GM23338 (cell line): ENCODE measurements at regions not wholly inside any gene's neighbourhood (a gene's known extent, or its start where the extent isn't known, plus 50 kb on each side); places are given as distances from the start of the nearest gene placed in this dataset.

Experiments
- ATAC-seq: fragments of 200-7000 bp; cut with Tn5 transposase; 3 replicates; pipeline ENCODE4 v1.9.1; 2020
- DNase-seq: peaks from one replicate; pipeline ENCODE4 v3.0.0-alpha.2; 2015; ENCODE audit warnings: low spot score
- H2AFZ ChIP-seq: fragments of 200-600 bp; sonication (generic); 2 replicates; pipeline ENCODE4 v1.8.0; 2016; ENCODE audit warnings: antibody characterized with exemption, mild to moderate bottlenecking, moderate library complexity
- H3F3A ChIP-seq: fragments of 200-600 bp; sonication (generic); replicated peaks from 2 replicates; pipeline ENCODE4 v1.8.0; 2017; ENCODE audit warnings: antibody characterized with exemption, mixed run types, low read depth
- H3K27ac ChIP-seq: fragments of 200-600 bp; sonication (generic); 2 replicates; pipeline ENCODE4 v1.6.1; 2016; ENCODE audit warnings: low read depth
- H3K27me3 ChIP-seq: fragments of 200-600 bp; sonication (generic); 2 replicates; pipeline ENCODE4 v1.8.0; 2016; ENCODE audit warnings: mild to moderate bottlenecking, mixed run types, moderate library complexity; ENCODE audit not compliant: insufficient read depth
- H3K36me3 ChIP-seq: fragments of 200-600 bp; sonication (generic); 2 replicates; pipeline ENCODE4 v1.8.0; 2016; ENCODE audit warnings: mild to moderate bottlenecking; ENCODE audit not compliant: insufficient read depth
- H3K4me1 ChIP-seq: fragments of 200-600 bp; sonication (generic); 2 replicates; pipeline ENCODE4 v1.8.0; 2016; ENCODE audit warnings: mild to moderate bottlenecking, moderate library complexity; ENCODE audit not compliant: insufficient read depth
- H3K4me2 ChIP-seq: fragments of 200-600 bp; sonication (generic); 2 replicates; pipeline ENCODE4 v1.7.1; 2017; ENCODE audit warnings: mixed run types
- H3K4me3 ChIP-seq: fragments of 200-600 bp; sonication (generic); 2 replicates; pipeline ENCODE4 v1.6.1; 2016; ENCODE audit warnings: mixed run types
- H3K79me2 ChIP-seq: fragments of 200-600 bp; sonication (generic); replicated peaks from 2 replicates; pipeline ENCODE4 v1.8.0; 2017; ENCODE audit warnings: mild to moderate bottlenecking; ENCODE audit not compliant: insufficient read depth
- H3K9me2 ChIP-seq: fragments of 200-600 bp; sonication (generic); 2 replicates; pipeline ENCODE4 v1.8.0; 2017; ENCODE audit not compliant: insufficient read depth
- H4K20me1 ChIP-seq: fragments of 200-600 bp; sonication (generic); replicated peaks from 2 replicates; pipeline ENCODE4 v1.8.0; 2017; ENCODE audit warnings: mild to moderate bottlenecking; ENCODE audit not compliant: insufficient read depth
- H3K27ac Mint-ChIP-seq: 2 replicates; pipeline ENCODE4 v1.8.0; 2020; ENCODE audit warnings: inconsistent platforms, mild to moderate bottlenecking, moderate library complexity, mixed read lengths
- H3K27me3 Mint-ChIP-seq: 3 replicates; pipeline ENCODE4 v1.8.0; 2022; ENCODE audit warnings: low read depth, mild to moderate bottlenecking, moderate library complexity, mixed read lengths, inconsistent platforms; ENCODE audit not compliant: insufficient read depth, poor library complexity
- H3K36me3 Mint-ChIP-seq: 3 replicates; pipeline ENCODE4 v1.8.0; 2021; ENCODE audit warnings: low read depth, mild to moderate bottlenecking, inconsistent platforms, moderate library complexity, mixed read lengths
- H3K4me1 Mint-ChIP-seq: 3 replicates; pipeline ENCODE4 v1.8.0; 2020; ENCODE audit warnings: mild to moderate bottlenecking, inconsistent platforms, mixed read lengths
- H3K4me3 Mint-ChIP-seq: 3 replicates; pipeline ENCODE4 v1.8.0; 2021; ENCODE audit warnings: moderate library complexity, mild to moderate bottlenecking, inconsistent platforms, mixed read lengths
- H3K9me3 Mint-ChIP-seq: 3 replicates; pipeline ENCODE4 v1.8.0; 2020; ENCODE audit warnings: moderate library complexity, mild to moderate bottlenecking, inconsistent platforms, mixed read lengths
- EZH2phosphoT487 ChIP-seq: fragments of 200-600 bp; sonication (generic); IDR thresholded peaks from one replicate; pipeline ENCODE4 v1.8.1; 2018; ENCODE audit warnings: antibody characterized with exemption; ENCODE audit not compliant: unreplicated experiment
- JUNB ChIP-seq: IDR thresholded peaks from one replicate; pipeline ENCODE4 v1.6.1; 2016; ENCODE audit warnings: antibody characterized with exemption; ENCODE audit not compliant: unreplicated experiment
- NANOG ChIP-seq: IDR thresholded peaks from 2 replicates; pipeline ENCODE4 v1.6.1; 2016; ENCODE audit warnings: antibody characterized with exemption, borderline replicate concordance
- POLR2AphosphoS5 ChIP-seq: IDR thresholded peaks from 2 replicates; pipeline ENCODE4 v1.6.1; 2016; ENCODE audit warnings: antibody characterized with exemption, low read depth
- REST ChIP-seq: IDR thresholded peaks from one replicate; pipeline ENCODE4 v1.6.1; 2018; ENCODE audit warnings: antibody characterized with exemption; ENCODE audit not compliant: unreplicated experiment
- STAT1 ChIP-seq: IDR thresholded peaks from one replicate; pipeline ENCODE4 v1.6.1; 2016; ENCODE audit warnings: antibody characterized with exemption; ENCODE audit not compliant: unreplicated experiment
- ZNF114 ChIP-seq: fragments of 250-450 bp; sonication (Bioruptor Pico); IDR thresholded peaks from 2 replicates; pipeline ENCODE4 v1.5.0; 2020; ENCODE audit warnings: mild to moderate bottlenecking, moderate library complexity
- ZNF331 ChIP-seq: fragments of 250-450 bp; sonication (Bioruptor Pico); IDR thresholded peaks from 2 replicates; pipeline ENCODE4 v1.5.0; 2020; ENCODE audit warnings: low read depth, mild to moderate bottlenecking, moderate library complexity
- ZNF462 ChIP-seq: fragments of 250-450 bp; sonication (Bioruptor Pico); IDR thresholded peaks from 2 replicates; pipeline ENCODE4 v1.5.0; 2020; ENCODE audit warnings: mild to moderate bottlenecking, moderate library complexity

GRCh38 chr22:27593378-27593777 is 208.2 kb downstream of the MN1 start (continued):
- TF ChIP-seq ZNF462 (no peak), JUNB (no peak), ZNF331 (CRISPR knock-in tag) (no peak), EZH2phosphoT487 (no peak), NANOG (no peak), POLR2AphosphoS5 (no peak)

GRCh38 chr22:27594020-27594419 is 207.5 kb downstream of the MN1 start:
- H3K9me2 ChIP-seq: no peaks in the 10 kb centered on the region; the same call in 1 of the 2 replicates
- no peak overlapping the region for H3K4me3 Mint-ChIP-seq
- no peaks in the 10 kb centered on the region for H3K9me3 Mint-ChIP-seq
- no peak for TF ChIP-seq ZNF114 (CRISPR knock-in tag)
- TF ChIP-seq STAT1: no peak
- no peak for TF ChIP-seq JUNB
- no peak for TF ChIP-seq NANOG
- TF ChIP-seq POLR2AphosphoS5: no peak
- TF ChIP-seq REST: no peak

More at GRCh38 chr22:27594020-27594419, 207.5 kb downstream of the MN1 start:
- Mint-ChIP-seq H3K4me1 (no peaks in the 10 kb centered on the region), H3K27ac (no peak overlapping the region), H3K27me3 (peaks cover 2% of the 10 kb centered on the region), H3K36me3 (no peaks in the 10 kb centered on the region)
- no peaks in the 10 kb centered on the region for H3K36me3 ChIP-seq
- no peak overlapping the region for H3K27ac ChIP-seq
- no peak overlapping the region for H2AFZ ChIP-seq
- H3F3A ChIP-seq: no peaks in the 10 kb centered on the region
- no peak for DNase-seq
- no peaks in the 10 kb centered on the region for H3K27me3 ChIP-seq
- H3K4me1 ChIP-seq: no peaks in the 10 kb centered on the region
- no peaks in the 10 kb centered on the region for H3K79me2 ChIP-seq
- no peak overlapping the region for H3K4me3 ChIP-seq
- H4K20me1 ChIP-seq: no peaks in the 10 kb centered on the region
- ATAC-seq: no peak
- no peak overlapping the region for H3K4me2 ChIP-seq
